Nephron progenitor cell (in vitro differentiated cells): ENCODE measurements at regions not wholly inside any gene's neighbourhood (a gene's known extent, or its start where the extent isn't known, plus 50 kb on each side); places are given as distances from the start of the nearest gene placed in this dataset.
A peak's percentile ranks its signal among the peaks of the same experiment; 100 is the strongest.

Experiments
- DNase-seq: peaks from one replicate; pipeline ENCODE4 v3.0.0; 2021
- H3K27ac Mint-ChIP-seq: 2 replicates; pipeline ENCODE4 v1.8.0; 2021; ENCODE audit warnings: mild to moderate bottlenecking, moderate library complexity, mixed read lengths
- H3K27me3 Mint-ChIP-seq: 2 replicates; pipeline ENCODE4 v1.8.0; 2021; ENCODE audit warnings: mild to moderate bottlenecking, low read depth, mixed read lengths; ENCODE audit not compliant: poor library complexity
- H3K36me3 Mint-ChIP-seq: 2 replicates; pipeline ENCODE4 v1.8.0; 2021; ENCODE audit warnings: low read depth, mixed read lengths
- H3K4me1 Mint-ChIP-seq: 2 replicates; pipeline ENCODE4 v1.8.0; 2021; ENCODE audit warnings: mixed read lengths
- H3K4me3 Mint-ChIP-seq: 2 replicates; pipeline ENCODE4 v1.8.0; 2021; ENCODE audit warnings: mild to moderate bottlenecking, moderate library complexity, mixed read lengths
- H3K9me3 Mint-ChIP-seq: 2 replicates; pipeline ENCODE4 v1.8.0; 2021; ENCODE audit warnings: mild to moderate bottlenecking, moderate library complexity, mixed read lengths
- CTCF ChIP-seq: fragments of 200-600 bp; sonication (generic); IDR thresholded peaks from 2 replicates; pipeline ENCODE4 v1.5.0; 2021; ENCODE audit warnings: antibody characterized with exemption

GRCh38 chr21:23960769-23961168 is 1646.5 kb downstream of the MRPL39 start:
- Mint-ChIP-seq H3K4me3 (no peak overlapping the region), H3K27ac (no peak overlapping the region), H3K9me3 (peaks cover 30% of the 10 kb centered on the region), H3K4me1 (no peaks in the 10 kb centered on the region), H3K27me3 (no peaks in the 10 kb centered on the region), H3K36me3 (no peaks in the 10 kb centered on the region)
- no peak for TF ChIP-seq CTCF
- no peak for DNase-seq

- Mint-ChIP-seq H3K27me3 (no peaks in the 10 kb centered on the region), H3K36me3 (no peaks in the 10 kb centered on the region), H3K4me3 (no peak overlapping the region), H3K27ac (no peak overlapping the region), H3K9me3 (peaks cover 26% of the 10 kb centered on the region), H3K4me1 (no peaks in the 10 kb centered on the region)
- TF ChIP-seq CTCF: no peak
- DNase-seq: no peak
Measured at GRCh38 chr21:23955135-23955843, 1652.0 kb downstream of the MRPL39 start.

GRCh38 chr21:23952269-23952668 is 1655.0 kb downstream of the MRPL39 start:
- no peak for DNase-seq
- TF ChIP-seq CTCF: no peak
- Mint-ChIP-seq H3K4me1 (no peaks in the 10 kb centered on the region), H3K27me3 (no peaks in the 10 kb centered on the region), H3K4me3 (no peak overlapping the region), H3K27ac (no peak overlapping the region), H3K36me3 (no peaks in the 10 kb centered on the region), H3K9me3 (peaks cover 37% of the 10 kb centered on the region)

- H3K27me3 Mint-ChIP-seq: no peaks in the 10 kb centered on the region
- peaks cover 44% of the 10 kb centered on the region for H3K9me3 Mint-ChIP-seq
- H3K36me3 Mint-ChIP-seq: no peaks in the 10 kb centered on the region
- DNase-seq: no peak
- TF ChIP-seq CTCF: no peak
- H3K4me3 Mint-ChIP-seq: no peak overlapping the region
- no peaks in the 10 kb centered on the region for H3K4me1 Mint-ChIP-seq
- H3K27ac Mint-ChIP-seq: no peak overlapping the region
Measured at GRCh38 chr21:23951251-23951650, 1656.0 kb downstream of the MRPL39 start.

GRCh38 chr21:23950344-23950743 is 1656.9 kb downstream of the MRPL39 start:
- DNase-seq: no peak
- Mint-ChIP-seq H3K27me3 (no peaks in the 10 kb centered on the region), H3K4me3 (no peak overlapping the region), H3K4me1 (no peaks in the 10 kb centered on the region), H3K9me3 (peaks cover 44% of the 10 kb centered on the region), H3K36me3 (no peaks in the 10 kb centered on the region), H3K27ac (peak overlapping the region; percentile 50)
- no peak for TF ChIP-seq CTCF

GRCh38 chr21:23949493-23949892 is 1657.8 kb downstream of the MRPL39 start:
- no peak overlapping the region for H3K27ac Mint-ChIP-seq
- no peaks in the 10 kb centered on the region for H3K4me1 Mint-ChIP-seq
- H3K36me3 Mint-ChIP-seq: no peaks in the 10 kb centered on the region
- peaks cover 50% of the 10 kb centered on the region for H3K9me3 Mint-ChIP-seq
- H3K4me3 Mint-ChIP-seq: no peak overlapping the region
- no peaks in the 10 kb centered on the region for H3K27me3 Mint-ChIP-seq
- TF ChIP-seq CTCF: no peak
- DNase-seq: no peak
